ENCODE measurements at regions not wholly inside any gene's neighbourhood (a gene's known extent, or its start where the extent isn't known, plus 50 kb on each side); places are given as distances from the start of the nearest gene placed in this dataset.

DNA sequence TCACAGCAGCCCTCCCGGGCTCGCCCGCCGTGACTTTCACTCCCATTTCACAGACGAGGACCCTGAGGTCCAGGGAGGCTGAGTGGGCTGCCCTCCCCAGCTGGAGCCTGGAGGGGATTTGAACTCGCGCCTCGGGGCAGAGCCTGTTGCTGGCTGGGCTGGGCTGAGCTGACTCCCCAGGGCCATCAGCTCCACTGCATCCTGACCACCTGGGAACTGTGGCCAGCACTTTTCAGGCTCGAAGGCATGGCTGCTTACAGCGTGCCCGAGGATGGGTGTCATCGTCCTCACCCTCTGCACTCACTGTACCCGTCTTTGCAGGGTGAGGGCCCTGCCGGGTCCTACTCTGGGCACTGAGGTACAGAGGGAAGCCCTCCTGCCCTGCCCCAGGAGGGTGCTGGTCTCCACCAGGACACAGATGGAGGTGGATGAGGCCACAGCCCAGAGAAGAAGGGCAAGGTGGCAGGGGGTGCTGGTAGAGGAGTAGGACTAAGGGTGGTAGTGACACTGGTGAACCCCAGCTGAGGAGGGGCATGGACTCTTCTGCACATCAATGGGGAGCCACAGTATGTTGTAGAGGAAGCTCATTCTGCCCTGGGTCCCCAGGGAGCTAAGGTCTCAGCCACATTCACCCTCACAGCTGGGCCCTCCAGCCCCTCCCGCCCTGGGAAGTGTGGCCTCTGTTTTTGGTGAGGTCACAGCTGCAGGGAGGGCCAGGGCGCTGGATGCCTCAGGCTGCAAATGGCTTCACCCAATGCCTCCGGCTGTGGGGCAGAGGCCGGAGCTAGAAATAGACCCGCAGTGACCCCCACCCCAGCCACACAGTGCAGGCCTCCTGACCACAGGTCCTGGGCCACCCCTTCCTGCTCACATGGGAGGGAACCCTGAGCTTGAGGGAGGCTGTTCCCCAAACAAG, 365.1 kb upstream of the SFSWAP start:
- DNase-seq: no peak

DNA sequence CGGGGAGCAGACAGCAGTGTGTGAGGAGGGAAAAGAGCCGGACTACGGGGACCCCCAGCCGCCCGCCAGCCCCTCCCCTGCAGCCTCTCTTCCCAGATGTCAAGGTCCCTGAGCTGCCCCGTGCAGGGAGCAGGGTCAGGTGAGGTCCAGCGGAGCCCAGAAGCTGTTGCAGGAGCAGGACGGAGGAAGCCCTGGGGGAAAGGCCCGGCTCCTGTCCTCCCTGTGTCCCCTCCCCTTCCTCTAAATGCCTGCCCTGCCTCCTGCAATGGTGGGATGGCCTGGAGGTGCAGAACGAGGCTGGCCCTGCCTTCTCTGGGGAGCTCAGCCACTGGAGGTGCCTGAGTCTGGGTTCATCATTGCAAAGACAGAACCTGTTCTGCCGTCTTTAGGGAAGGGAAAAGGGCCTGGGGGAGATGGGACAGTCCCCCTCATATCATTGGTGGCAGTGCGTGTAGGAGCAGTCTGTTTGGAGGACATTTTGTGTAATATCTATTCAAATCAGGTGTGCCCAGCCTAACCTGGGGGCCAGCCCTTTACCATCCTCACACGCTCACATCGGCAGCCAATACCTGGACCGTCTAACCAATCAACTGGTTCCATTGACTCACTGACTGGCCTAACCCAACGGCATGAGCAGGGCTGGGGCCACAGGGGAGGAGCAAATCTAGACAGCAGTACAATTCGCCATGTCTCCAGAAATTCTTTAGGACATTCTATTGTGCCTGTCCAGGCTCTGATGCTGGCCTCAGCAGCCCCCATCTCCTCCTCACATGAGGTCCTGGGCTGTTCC, 364.1 kb upstream of the SFSWAP start:
- DNase-seq: no peak

- no peak for DNase-seq
Measured at GRCh38 chr12:131347345-131347714, 363.6 kb upstream of the SFSWAP start.

- DNase-seq: no peak
Measured at GRCh38 chr12:131347732-131348131, 363.2 kb upstream of the SFSWAP start.

- peak; percentile 41 for DNase-seq
Measured at GRCh38 chr12:131348231-131348630, 362.7 kb upstream of the SFSWAP start.

GRCh38 chr12:131348646-131349045, 362.2 kb upstream of the SFSWAP start:
- no peak for DNase-seq

DNA sequence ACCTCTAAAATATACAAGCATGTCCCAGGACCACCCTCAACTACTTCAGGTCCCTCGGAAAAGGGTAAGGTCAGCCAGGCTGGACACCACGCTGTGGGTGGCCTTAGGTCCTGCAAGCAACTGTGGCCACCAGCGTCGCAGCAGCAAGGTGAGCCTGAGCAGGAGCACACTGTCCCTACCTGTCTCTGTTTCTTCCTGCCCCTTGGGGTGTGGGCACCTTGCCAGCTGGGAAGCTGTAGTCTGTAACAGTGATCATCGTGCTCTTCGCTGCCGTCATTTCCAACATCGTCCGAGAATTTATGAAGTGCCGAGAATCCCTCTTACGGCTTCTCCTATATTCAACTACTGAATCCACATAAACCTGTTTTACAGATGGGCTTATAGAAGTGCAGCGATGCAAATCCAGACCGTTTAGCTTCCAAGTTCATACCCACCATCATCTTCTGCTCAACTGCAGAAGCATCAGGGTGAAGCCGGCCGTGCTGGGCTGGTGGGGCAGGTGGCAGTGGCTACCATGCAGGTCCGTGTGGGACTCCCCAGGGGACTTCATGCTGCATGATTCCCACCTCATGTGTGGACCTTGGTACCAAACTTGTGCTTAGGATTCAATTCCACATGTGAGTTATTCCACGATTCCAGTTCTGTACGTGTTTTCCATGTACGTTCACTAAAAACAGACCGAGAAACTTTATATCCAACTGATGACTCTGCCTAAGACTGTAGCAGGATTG, 361.3 kb upstream of the SFSWAP start:
- DNase-seq: no peak

DNA sequence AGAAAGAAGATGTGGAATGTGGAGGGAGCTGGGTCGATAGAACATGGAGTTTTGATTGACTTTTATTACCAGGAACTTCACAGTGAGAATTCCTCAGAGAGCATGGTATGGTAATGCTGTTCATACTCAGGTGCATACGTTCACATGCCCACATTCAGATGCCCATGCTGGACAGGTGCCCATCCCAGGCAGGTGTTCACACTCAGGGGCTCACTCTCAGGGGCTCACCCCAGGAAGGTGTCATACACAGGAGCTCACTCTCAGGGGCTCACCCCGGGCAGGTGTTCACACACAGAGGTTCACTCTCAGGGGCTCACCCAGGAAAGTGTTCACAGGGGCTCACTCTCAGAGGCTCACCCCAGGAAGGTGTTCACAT, 360.0 kb upstream of the SFSWAP start:
- no peak for DNase-seq

GRCh38 chr12:131351319-131352028, 359.4 kb upstream of the SFSWAP start:
- DNase-seq: no peak

DNA sequence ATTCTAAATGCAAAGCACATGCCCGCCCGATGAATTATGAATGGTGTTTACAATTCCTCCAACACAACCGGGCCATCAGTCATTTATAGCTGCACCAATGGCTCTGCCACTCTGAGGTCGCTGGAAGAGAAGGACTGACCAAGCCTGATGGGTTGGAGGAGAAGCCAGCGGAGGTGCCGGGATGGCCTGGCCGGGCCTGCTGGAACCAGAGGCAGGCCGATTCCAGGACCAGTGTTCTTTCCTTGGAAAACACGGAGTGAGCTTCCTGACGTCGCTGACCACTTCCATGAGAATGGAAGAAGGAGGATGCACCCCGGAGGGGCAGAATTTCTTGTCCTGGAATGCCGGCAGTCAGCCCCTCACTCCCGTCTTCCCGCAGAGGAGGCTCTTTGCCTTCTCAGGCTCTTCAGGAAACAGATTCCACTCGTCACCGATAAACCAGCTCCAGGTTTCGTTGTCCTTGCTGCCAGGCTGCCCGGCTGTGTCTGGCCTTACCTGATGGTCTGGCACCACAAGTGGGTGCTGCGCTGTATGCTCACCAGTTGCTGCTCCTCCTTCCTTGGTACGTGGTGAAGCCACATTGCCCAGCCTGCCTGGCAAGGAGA, 358.5 kb upstream of the SFSWAP start:
- DNase-seq: no peak

DNA sequence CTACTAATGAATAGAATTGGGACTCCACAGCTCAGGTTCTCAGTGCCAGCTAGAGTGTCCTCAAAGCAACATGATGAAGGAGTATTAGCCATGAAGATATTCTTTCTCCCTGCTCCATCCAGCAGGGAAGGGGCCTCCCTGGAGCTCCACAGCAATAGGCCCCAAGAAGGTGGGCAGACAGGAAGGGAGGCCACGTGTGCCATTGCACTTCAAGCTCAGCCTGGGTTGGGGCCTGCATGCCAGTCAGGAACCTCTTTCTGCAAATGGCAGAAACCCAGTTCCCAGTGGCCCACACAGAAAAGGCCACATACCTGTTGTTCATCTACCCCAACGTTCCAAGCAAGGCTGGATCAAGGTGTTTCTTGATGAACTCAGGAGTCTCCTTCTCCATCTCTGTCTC, 357.5 kb upstream of the SFSWAP start:
- no peak for DNase-seq

DNA sequence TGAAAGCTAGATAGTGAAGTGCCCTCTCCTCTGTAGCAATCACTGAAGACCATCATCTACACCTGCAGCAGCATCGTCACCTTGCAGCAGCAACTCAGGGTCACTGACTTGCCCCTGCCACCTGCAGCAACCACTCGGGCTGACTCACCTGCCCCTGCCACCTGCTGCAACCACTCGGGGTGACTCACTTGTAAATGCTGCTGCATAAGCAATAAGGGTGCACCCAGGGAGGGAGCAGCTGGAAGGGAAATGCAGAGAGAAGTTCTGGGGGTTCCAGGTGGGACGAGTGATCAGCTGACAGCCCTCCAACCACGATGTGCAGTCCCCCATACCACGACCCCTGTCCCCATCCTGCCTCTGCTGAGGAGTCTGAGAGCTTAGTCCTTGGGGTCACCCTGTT, 357.1 kb upstream of the SFSWAP start:
- no peak for DNase-seq

- DNase-seq: no peak
Measured at GRCh38 chr12:131355361-131356245, 355.3 kb upstream of the SFSWAP start.

- no peak for DNase-seq
Measured at GRCh38 chr12:131356485-131357184, 354.3 kb upstream of the SFSWAP start.

DNA sequence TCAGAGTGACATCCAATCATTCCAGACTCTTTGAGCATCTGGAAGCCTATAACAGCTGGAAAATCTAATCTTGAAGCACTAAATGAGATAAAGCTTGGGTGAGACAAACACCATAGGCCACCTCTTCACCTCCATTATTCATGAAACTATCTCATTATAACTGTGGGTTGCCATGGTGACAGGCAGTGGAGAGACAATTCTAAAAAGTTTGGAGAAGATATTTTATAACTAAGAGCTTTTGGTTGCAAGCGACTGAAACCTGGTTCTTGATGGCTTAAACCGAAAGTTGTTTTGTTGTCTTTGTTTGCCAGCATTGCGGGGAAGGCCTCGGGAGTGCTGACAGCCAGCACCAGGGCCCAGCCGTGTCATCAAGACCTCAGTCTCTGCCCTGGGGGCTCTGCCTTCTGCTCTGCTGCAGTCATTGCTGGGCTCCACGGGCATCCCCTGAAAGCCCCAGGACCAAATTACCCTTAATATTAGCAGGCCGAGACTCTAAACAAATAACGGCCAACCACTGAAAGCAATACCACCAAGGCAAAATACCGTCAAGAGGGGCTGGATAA, 353.6 kb upstream of the SFSWAP start:
- no peak for DNase-seq

- no peak for DNase-seq
Measured at GRCh38 chr12:131357920-131358319, 353.0 kb upstream of the SFSWAP start.

DNA sequence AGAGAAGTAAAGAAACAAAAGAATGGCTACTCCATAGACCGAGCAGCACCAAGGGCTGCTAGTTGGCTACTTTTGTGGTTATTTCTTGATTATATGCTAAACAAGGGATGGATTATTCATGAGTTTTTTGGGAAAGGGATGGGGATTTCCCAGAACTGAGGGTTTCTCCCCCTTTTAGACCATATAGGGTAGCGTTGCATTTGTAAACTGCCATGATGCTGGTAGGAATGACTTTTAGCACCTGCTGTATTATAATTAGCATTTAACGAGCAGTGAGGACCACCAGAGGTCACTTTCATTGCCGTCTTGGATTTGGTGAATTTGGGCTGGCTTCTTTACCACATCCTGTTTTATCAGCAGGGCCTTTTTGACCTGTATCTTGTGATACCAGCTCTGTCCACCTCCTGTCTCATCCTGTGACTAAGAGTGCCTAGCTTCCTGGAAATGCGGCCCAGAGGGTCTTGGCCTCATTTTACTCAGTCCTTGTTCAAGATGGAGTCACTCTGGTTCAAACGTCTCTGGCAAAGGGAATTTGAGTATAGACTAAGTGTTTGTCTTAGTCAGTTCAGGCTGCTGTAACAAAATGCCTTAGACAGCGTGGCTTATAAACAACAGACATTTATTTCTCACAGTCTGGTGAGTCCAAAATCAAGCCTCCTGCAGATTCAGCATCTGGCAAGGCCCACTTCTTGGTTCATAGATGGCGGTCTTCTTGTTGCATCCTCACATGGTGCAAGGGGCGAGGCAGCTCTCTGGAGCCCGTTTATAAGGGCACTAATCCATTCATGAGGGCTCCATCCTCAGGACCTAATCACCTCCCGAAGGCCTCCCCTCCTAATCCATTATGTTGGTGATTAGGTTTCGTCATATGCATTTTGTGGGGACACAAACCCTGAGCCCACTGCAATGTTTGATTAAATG, 348.3 kb upstream of the SFSWAP start:
- DNase-seq: no peak

- DNase-seq: no peak
Measured at GRCh38 chr12:131363393-131363792, 347.5 kb upstream of the SFSWAP start.

DNA sequence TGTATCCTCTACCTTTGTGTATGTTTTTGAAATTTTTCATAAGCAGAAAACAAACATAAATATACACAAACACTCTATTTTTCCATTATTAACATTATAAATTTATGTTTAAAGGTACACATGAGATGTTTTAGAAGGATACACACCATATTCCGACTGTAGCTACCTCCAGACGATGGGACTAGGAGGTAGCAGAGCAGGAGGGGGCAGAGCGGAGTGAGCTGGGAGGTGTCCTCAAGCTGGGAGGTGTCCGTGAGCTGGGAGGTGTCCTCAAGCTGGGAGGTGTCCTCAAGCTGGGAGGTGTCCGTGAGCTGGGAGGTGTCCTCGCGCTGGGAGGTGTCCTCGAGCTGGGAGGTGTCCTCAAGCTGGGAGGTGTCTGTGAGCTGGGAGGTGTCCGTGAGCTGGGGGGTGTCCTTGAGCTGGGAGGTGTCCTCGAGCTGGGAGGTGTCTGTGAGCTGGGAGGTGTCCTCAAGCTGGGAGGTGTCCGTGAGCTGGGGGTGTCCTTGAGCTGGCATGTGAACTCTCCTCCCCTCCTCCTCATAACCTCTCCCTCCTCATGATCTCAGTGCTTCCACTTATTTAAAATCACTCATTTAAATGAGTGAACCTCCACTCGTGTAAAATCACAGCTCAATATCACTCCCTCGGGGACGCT, 346.9 kb upstream of the SFSWAP start:
- DNase-seq: no peak
